Mesenchymal stem cell (in vitro differentiated cells and primary cell): ENCODE measurements at regions not wholly inside any gene's neighbourhood (a gene's known extent, or its start where the extent isn't known, plus 50 kb on each side); places are given as distances from the start of the nearest gene placed in this dataset.

ENCODE experiments used
- DNase-seq: peaks from one replicate; pipeline ENCODE4 v3.0.0-alpha.2; 2013
- H2AFZ ChIP-seq: one replicate; pipeline ENCODE4 v1.6.1; 2013; ENCODE audit warnings: low read depth, mild to moderate bottlenecking, control low read depth, inconsistent platforms, low read length, moderate library complexity
- H2AK5ac ChIP-seq: 2 replicates; pipeline ENCODE4 v1.6.1; 2013; ENCODE audit warnings: low read length, moderate library complexity, mild to moderate bottlenecking, inconsistent platforms; ENCODE audit not compliant: severe bottlenecking
- H2BK120ac ChIP-seq: one replicate; pipeline ENCODE4 v1.6.1; 2013; ENCODE audit warnings: low read depth, mild to moderate bottlenecking, inconsistent platforms, low read length, moderate library complexity
- H2BK12ac ChIP-seq, 2 experiments: one replicate each; pipeline ENCODE4 v1.6.1; 2013; ENCODE audit warnings: inconsistent platforms in 2 of 2, low read length in 2 of 2, mild to moderate bottlenecking in 2 of 2, moderate library complexity in 2 of 2, control low read depth in 1 of 2
- H2BK15ac ChIP-seq: one replicate; pipeline ENCODE4 v1.6.1; 2013; ENCODE audit warnings: mild to moderate bottlenecking, low read depth, inconsistent platforms; ENCODE audit not compliant: poor library complexity, severe bottlenecking
- H2BK5ac ChIP-seq: 2 replicates; pipeline ENCODE4 v1.6.1; 2013; ENCODE audit warnings: low read depth, mild to moderate bottlenecking, low read length, control low read depth, inconsistent platforms; ENCODE audit not compliant: poor library complexity, severe bottlenecking
- H3K14ac ChIP-seq, 2 experiments: one replicate each; pipeline ENCODE4 v1.6.1; 2013; ENCODE audit warnings: inconsistent platforms in 2 of 2, low read length in 2 of 2, control low read depth in 1 of 2, mild to moderate bottlenecking in 1 of 2, moderate library complexity in 1 of 2
- H3K18ac ChIP-seq, 2 experiments: one replicate each; pipeline ENCODE4 v1.6.1; 2013; ENCODE audit warnings: inconsistent platforms in 2 of 2, low read length in 2 of 2, control low read depth in 1 of 2, low read depth in 1 of 2, mild to moderate bottlenecking in 1 of 2
- H3K23ac ChIP-seq, 2 experiments: one replicate each; pipeline ENCODE4 v1.6.1; 2013; ENCODE audit warnings: inconsistent platforms in 2 of 2, low read length in 2 of 2, mild to moderate bottlenecking in 2 of 2, moderate library complexity in 2 of 2, control low read depth in 1 of 2
- H3K27ac ChIP-seq: 2 replicates; pipeline ENCODE4 v1.5.1; 2013; ENCODE audit warnings: mild to moderate bottlenecking, moderate library complexity, low read length, control low read depth, inconsistent platforms; ENCODE audit not compliant: poor library complexity, severe bottlenecking
- H3K27me3 ChIP-seq, 2 experiments: 2 replicates each; pipeline versions ENCODE4 v1.6.1 to v1.7.0; 2013; ENCODE audit warnings: low read length in 2 of 2, mild to moderate bottlenecking in 2 of 2, moderate library complexity in 2 of 2, control low read depth in 1 of 2, inconsistent platforms in 1 of 2; ENCODE audit not compliant: control insufficient read depth in 1 of 2, insufficient read depth in 1 of 2
- H3K36me3 ChIP-seq, 2 experiments: 2 replicates each; pipeline versions ENCODE4 v1.6.1 to v1.7.0; 2013; ENCODE audit warnings: low read length in 2 of 2, control low read depth in 1 of 2, inconsistent platforms in 1 of 2, low read depth in 1 of 2, mild to moderate bottlenecking in 1 of 2; ENCODE audit not compliant: insufficient read depth in 2 of 2, control insufficient read depth in 1 of 2
- H3K4ac ChIP-seq, 2 experiments: one replicate each; pipeline ENCODE4 v1.6.1; 2013; ENCODE audit warnings: inconsistent platforms in 2 of 2, low read length in 2 of 2, mild to moderate bottlenecking in 2 of 2, moderate library complexity in 2 of 2, control low read depth in 1 of 2, low read depth in 1 of 2
- H3K4me1 ChIP-seq: 2 replicates; pipeline ENCODE4 v1.6.1; 2013; ENCODE audit warnings: low read depth, low read length, control low read depth; ENCODE audit not compliant: control insufficient read depth, insufficient read depth
- H3K4me2 ChIP-seq: 2 replicates; pipeline ENCODE4 v1.6.1; 2013; ENCODE audit warnings: low read length, mild to moderate bottlenecking, inconsistent platforms; ENCODE audit not compliant: poor library complexity, severe bottlenecking
- H3K4me3 ChIP-seq, 2 experiments: 2 replicates each; pipeline versions ENCODE4 v1.5.1 to v1.7.0; 2013; ENCODE audit warnings: low read length in 2 of 2, mild to moderate bottlenecking in 2 of 2, control low read depth in 1 of 2, low read depth in 1 of 2; ENCODE audit not compliant: insufficient read depth in 1 of 2
- H3K79me1 ChIP-seq: replicated peaks from 2 replicates; pipeline ENCODE4 v1.6.1; 2013; ENCODE audit warnings: mild to moderate bottlenecking, control low read depth, low read length, inconsistent platforms; ENCODE audit not compliant: poor library complexity, severe bottlenecking
- H3K9ac ChIP-seq: 2 replicates; pipeline ENCODE4 v1.7.0; 2013; ENCODE audit warnings: mild to moderate bottlenecking, low read length, moderate library complexity
- H3K9me3 ChIP-seq: 2 replicates; pipeline ENCODE4 v1.7.0; 2013; ENCODE audit warnings: mild to moderate bottlenecking, low read length; ENCODE audit not compliant: control insufficient read depth
- H4K8ac ChIP-seq: one replicate; pipeline ENCODE4 v1.6.1; 2013; ENCODE audit warnings: inconsistent platforms, mild to moderate bottlenecking, low read length, moderate library complexity
- H4K91ac ChIP-seq: one replicate; pipeline ENCODE4 v1.6.1; 2013; ENCODE audit warnings: mild to moderate bottlenecking, low read length, inconsistent platforms
- WGBS: methylation state at CpG from one replicate; pipeline ENCODE4 v1.1.7; 2013; ENCODE audit warnings: mixed read lengths; 5-methylcytosine and 5-hydroxymethylcytosine counted together

- H3K9ac ChIP-seq: no peak overlapping the region
- no peak overlapping the region for H2AFZ ChIP-seq
- no peak overlapping the region for H2BK15ac ChIP-seq
- no peaks in the 10 kb centered on the region for H3K4me1 ChIP-seq
- DNase-seq: no peak
- no peak overlapping the region for H3K4ac ChIP-seq
- H4K91ac ChIP-seq: no peak overlapping the region
- H3K14ac ChIP-seq: no peak overlapping the region
- no CpG with 5 or more reads among the region's 1 CpG for WGBS
- no peak overlapping the region for H3K27ac ChIP-seq
- H4K8ac ChIP-seq: no peak overlapping the region
- no peaks in the 10 kb centered on the region for H3K36me3 ChIP-seq
- no peak overlapping the region for H2BK12ac ChIP-seq
- H3K9me3 ChIP-seq: no peaks in the 10 kb centered on the region
- H2AK5ac ChIP-seq: no peak overlapping the region
- no peak overlapping the region for H2BK120ac ChIP-seq
- H3K18ac ChIP-seq: no peak overlapping the region
- no peak overlapping the region for H3K23ac ChIP-seq
- H2BK5ac ChIP-seq: no peak overlapping the region
- H3K27me3 ChIP-seq: no peaks in the 10 kb centered on the region
- no peak overlapping the region for H3K4me3 ChIP-seq
- no peaks in the 10 kb centered on the region for H3K79me1 ChIP-seq
- no peak overlapping the region for H3K4me2 ChIP-seq
These were observed 394.7 kb upstream of the ZNF804A start for GRCh38 chr2:184203661-184204060.

- Histone ChIP-seq H3K4me3 (no peak overlapping the region), H3K27me3 (no peaks in the 10 kb centered on the region), H4K8ac (no peak overlapping the region), H3K18ac (no peak overlapping the region), H3K9ac (no peak overlapping the region), H3K14ac (no peak overlapping the region), H2BK12ac (no peak overlapping the region), H3K9me3 (no peaks in the 10 kb centered on the region), H3K79me1 (no peaks in the 10 kb centered on the region), H3K4me2 (no peak overlapping the region), H2BK15ac (no peak overlapping the region), H3K27ac (no peak overlapping the region), H4K91ac (no peak overlapping the region), H2BK120ac (no peak overlapping the region), H2BK5ac (no peak overlapping the region), H2AK5ac (no peak overlapping the region), H3K23ac (no peak overlapping the region), H2AFZ (no peak overlapping the region), H3K36me3 (no peaks in the 10 kb centered on the region), H3K4me1 (no peaks in the 10 kb centered on the region), H3K4ac (no peak overlapping the region)
- WGBS: no CpG with 5 or more reads among the region's 2 CpGs
- no peak for DNase-seq
These were observed 393.2 kb upstream of the ZNF804A start for GRCh38 chr2:184205048-184205596.

- H3K18ac ChIP-seq: no peak overlapping the region
- no peaks in the 10 kb centered on the region for H3K9me3 ChIP-seq
- no peak overlapping the region for H2BK15ac ChIP-seq
- no peaks in the 10 kb centered on the region for H3K79me1 ChIP-seq
- H2AK5ac ChIP-seq: no peak overlapping the region
- H2BK120ac ChIP-seq: no peak overlapping the region
- no peaks in the 10 kb centered on the region for H3K4me1 ChIP-seq
- H3K9ac ChIP-seq: no peak overlapping the region
- H4K8ac ChIP-seq: no peak overlapping the region
- no peak overlapping the region for H3K27ac ChIP-seq
- H2AFZ ChIP-seq: no peak overlapping the region
- H2BK12ac ChIP-seq: no peak overlapping the region
- no peak overlapping the region for H3K23ac ChIP-seq
- H3K14ac ChIP-seq: no peak overlapping the region
- H3K36me3 ChIP-seq: no peaks in the 10 kb centered on the region
- no peak overlapping the region for H3K4ac ChIP-seq
- H4K91ac ChIP-seq: no peak overlapping the region
- no peak for DNase-seq
- no peak overlapping the region for H3K4me3 ChIP-seq
- WGBS: no CpG with 5 or more reads among the region's 2 CpGs
- H3K4me2 ChIP-seq: no peak overlapping the region
- no peak overlapping the region for H2BK5ac ChIP-seq
- no peaks in the 10 kb centered on the region for H3K27me3 ChIP-seq
These were observed 392.3 kb upstream of the ZNF804A start for GRCh38 chr2:184206045-184206444.

- no peak overlapping the region for H3K27ac ChIP-seq
- WGBS: no CpG with 5 or more reads among the region's 3 CpGs
These were observed 388.0 kb upstream of the ZNF804A start for GRCh38 chr2:184210329-184210728.

More at GRCh38 chr2:184210329-184210728, 388.0 kb upstream of the ZNF804A start:
- Histone ChIP-seq H3K4me1 (no peaks in the 10 kb centered on the region), H2AK5ac (no peak overlapping the region), H3K9ac (no peak overlapping the region), H2BK120ac (no peak overlapping the region), H3K27me3 (no peaks in the 10 kb centered on the region), H2BK15ac (no peak overlapping the region), H3K23ac (no peak overlapping the region), H3K18ac (no peak overlapping the region), H2BK12ac (no peak overlapping the region), H2BK5ac (no peak overlapping the region), H3K4me3 (no peak overlapping the region), H3K36me3 (no peaks in the 10 kb centered on the region), H4K8ac (no peak overlapping the region), H3K4ac (no peak overlapping the region), H3K14ac (no peak overlapping the region), H2AFZ (no peak overlapping the region), H3K4me2 (no peak overlapping the region), H3K9me3 (peaks cover 5% of the 10 kb centered on the region), H4K91ac (no peak overlapping the region), H3K79me1 (no peaks in the 10 kb centered on the region)
- no peak for DNase-seq
